Loucy (cell line): ENCODE measurements at regions not wholly inside any gene's neighbourhood (a gene's known extent, or its start where the extent isn't known, plus 50 kb on each side); places are given as distances from the start of the nearest gene placed in this dataset.
"Not testable (repeated sequence)": the region's sequence is repeated elsewhere in the genome, so short reads cannot be mapped to it uniquely, and the experiment has no call there.

Source experiments
- H2AFZ ChIP-seq: fragments of 200-600 bp; sonication (generic); 2 replicates; pipeline ENCODE4 v1.6.0; 2016; ENCODE audit warnings: antibody characterized with exemption, mild to moderate bottlenecking, low read length, moderate library complexity
- H3F3A ChIP-seq: fragments of 200-600 bp; 2 replicates; pipeline ENCODE4 v1.6.0; 2016; ENCODE audit warnings: antibody characterized with exemption, low read depth, mild to moderate bottlenecking
- H3K27me3 ChIP-seq: fragments of 200-600 bp; sonication (generic); 2 replicates; pipeline ENCODE4 v1.6.1; 2014; ENCODE audit warnings: low read length, mild to moderate bottlenecking; ENCODE audit not compliant: insufficient read depth, poor library complexity, severe bottlenecking
- H3K36me3 ChIP-seq: fragments of 200-600 bp; sonication (generic); 2 replicates; pipeline ENCODE4 v1.6.1; 2016; ENCODE audit warnings: low read length; ENCODE audit not compliant: insufficient read depth
- H3K4me1 ChIP-seq: fragments of 200-600 bp; sonication (generic); 2 replicates; pipeline ENCODE4 v1.5.1; 2014; ENCODE audit warnings: low read length, mild to moderate bottlenecking; ENCODE audit not compliant: insufficient read depth, poor library complexity, severe bottlenecking
- H3K4me2 ChIP-seq: fragments of 200-600 bp; sonication (generic); 2 replicates; pipeline ENCODE4 v1.6.0; 2014; ENCODE audit warnings: antibody characterized with exemption, low read length, low read depth, mild to moderate bottlenecking; ENCODE audit not compliant: poor library complexity, severe bottlenecking
- H3K4me3 ChIP-seq: fragments of 200-600 bp; sonication (generic); 2 replicates; pipeline ENCODE4 v1.5.1; 2014; ENCODE audit warnings: low read length, mild to moderate bottlenecking, mixed read lengths; ENCODE audit not compliant: poor library complexity, severe bottlenecking
- H3K79me2 ChIP-seq: fragments of 200-600 bp; sonication (generic); 2 replicates; pipeline ENCODE4 v1.6.1; 2014; ENCODE audit warnings: low read length; ENCODE audit not compliant: insufficient read depth
- H3K9ac ChIP-seq: fragments of 200-600 bp; sonication (generic); 2 replicates; pipeline ENCODE4 v1.6.0; 2014; ENCODE audit warnings: mild to moderate bottlenecking, low read depth, low read length, moderate library complexity; ENCODE audit not compliant: poor library complexity, severe bottlenecking
- H3K9me2 ChIP-seq: fragments of 200-600 bp; sonication (generic); replicated peaks from 2 replicates; pipeline ENCODE4 v1.6.1; 2016; ENCODE audit warnings: low read depth, low read length, mixed read lengths
- H3K9me3 ChIP-seq: fragments of 200-600 bp; sonication (generic); 2 replicates; pipeline ENCODE4 v1.6.1; 2014; ENCODE audit warnings: mild to moderate bottlenecking, antibody characterized with exemption, low read length, low read depth; ENCODE audit not compliant: insufficient read depth
- H4K20me1 ChIP-seq: fragments of 200-600 bp; sonication (generic); 2 replicates; pipeline ENCODE4 v1.6.0; 2014; ENCODE audit warnings: antibody characterized with exemption, low read length, mild to moderate bottlenecking; ENCODE audit not compliant: insufficient read depth, poor library complexity, severe bottlenecking
- CTCF ChIP-seq: fragments of 200-600 bp; sonication (generic); conservative IDR thresholded peaks from 2 replicates; pipeline ENCODE4 v1.5.1; 2014; ENCODE audit warnings: mild to moderate bottlenecking, antibody characterized with exemption, low read length
- EZH2phosphoT487 ChIP-seq: fragments of 200-600 bp; IDR thresholded peaks from 2 replicates; pipeline ENCODE4 v1.6.1; 2018; ENCODE audit warnings: antibody characterized with exemption, mild to moderate bottlenecking, moderate library complexity, borderline replicate concordance

GRCh38 chr5:148884339-148885020, 58.1 kb downstream of the ADRB2 start:
- no peak overlapping the region for H3K4me3 ChIP-seq

DNA sequence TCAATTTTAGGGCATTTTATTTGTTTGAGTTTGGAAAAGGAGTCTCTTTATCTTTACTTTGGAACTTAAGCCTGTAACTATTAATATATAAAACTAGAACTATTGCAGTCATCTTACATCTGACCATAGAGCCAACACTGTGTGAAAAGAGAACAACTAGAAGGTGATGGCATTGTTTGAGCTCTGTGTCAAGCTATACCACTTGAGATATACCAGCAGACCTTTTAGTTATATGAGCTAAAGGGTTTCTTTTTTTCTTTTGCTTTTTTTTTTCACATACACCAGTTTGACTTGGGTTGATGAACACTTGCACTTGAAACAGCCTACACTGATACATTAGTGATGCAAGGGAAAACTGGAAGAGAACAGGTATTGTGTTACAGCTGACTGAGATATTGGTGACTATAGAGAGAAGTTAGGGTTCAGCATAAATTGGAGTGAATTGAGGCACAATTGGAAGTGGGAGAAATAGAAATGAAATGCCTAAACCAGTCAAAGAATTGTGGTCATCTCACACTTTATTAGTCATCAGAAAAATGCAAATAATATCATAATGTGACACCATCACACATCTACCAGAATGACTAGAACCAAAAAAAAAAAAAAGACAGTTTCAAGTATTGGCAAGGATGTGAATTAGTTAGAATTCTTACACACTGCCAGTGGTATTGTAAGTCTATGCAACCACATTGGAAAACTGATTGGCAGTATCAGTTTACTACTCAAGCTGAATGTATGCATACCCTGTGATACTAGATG, 60.9 kb downstream of the ADRB2 start:
- Histone ChIP-seq H2AFZ (no peak overlapping the region), H3K27me3 (no peaks in the 10 kb centered on the region), H3K9me3 (no peaks in the 10 kb centered on the region), H3F3A (no peaks in the 10 kb centered on the region), H3K4me1 (no peaks in the 10 kb centered on the region), H3K9me2 (0 out of 2 replicates have a peak, but pooled peaks cover 4% of the 10 kb centered on the region), H3K36me3 (no peaks in the 10 kb centered on the region), H3K4me2 (no peak overlapping the region), H4K20me1 (no peaks in the 10 kb centered on the region), H3K79me2 (no peaks in the 10 kb centered on the region), H3K4me3 (no peak overlapping the region), H3K9ac (no peak overlapping the region)
- no peak for TF ChIP-seq CTCF

More at GRCh38 chr5:148884339-148885020, 58.1 kb downstream of the ADRB2 start:
- no peak overlapping the region for H2AFZ ChIP-seq
- H3K9ac ChIP-seq = no peak overlapping the region
- no peaks in the 10 kb centered on the region for H3K9me3 ChIP-seq
- H3K36me3 ChIP-seq = no peaks in the 10 kb centered on the region
- H3K4me1 ChIP-seq = no peaks in the 10 kb centered on the region
- H3K79me2 ChIP-seq = no peaks in the 10 kb centered on the region
- H3K9me2 ChIP-seq = 0 out of 2 replicates have a peak, but pooled peaks cover 4% of the 10 kb centered on the region
- no peak overlapping the region for H3K4me2 ChIP-seq
- H3K27me3 ChIP-seq = no peaks in the 10 kb centered on the region
- no peaks in the 10 kb centered on the region for H4K20me1 ChIP-seq
- no peaks in the 10 kb centered on the region for H3F3A ChIP-seq
- TF ChIP-seq EZH2phosphoT487 = no peak
- TF ChIP-seq CTCF = no peak

DNA sequence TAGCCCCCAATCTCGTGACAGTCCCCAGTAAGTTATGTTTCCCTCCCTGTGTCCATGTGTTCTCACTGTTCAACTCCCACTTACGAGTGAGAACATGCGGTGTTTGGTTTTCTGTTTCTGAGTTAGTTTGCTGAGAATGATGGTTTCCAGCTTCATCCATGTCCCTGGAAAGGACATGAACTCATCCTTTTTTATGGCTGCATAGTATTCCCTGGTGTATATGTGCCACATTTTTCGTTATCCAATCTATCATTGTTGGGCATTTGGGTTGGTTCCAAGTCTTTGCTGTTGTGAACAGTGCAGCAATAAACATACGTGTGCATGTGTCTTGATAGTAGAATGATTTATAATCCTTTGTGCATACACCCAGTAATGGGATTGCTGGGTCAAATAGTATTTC, 63.5 kb downstream of the ADRB2 start:
- not testable (repeated sequence) for H4K20me1 ChIP-seq, H2AFZ ChIP-seq, H3K9me2 ChIP-seq, H3K9me3 ChIP-seq, H3K9ac ChIP-seq, H3K79me2 ChIP-seq, H3K27me3 ChIP-seq, H3K36me3 ChIP-seq, H3K4me1 ChIP-seq, H3F3A ChIP-seq, H3K4me2 ChIP-seq, H3K4me3 ChIP-seq

GRCh38 chr5:148895441-148895840, 69.0 kb downstream of the ADRB2 start:
- not testable (repeated sequence) for H2AFZ ChIP-seq, H3K4me1 ChIP-seq, H3K27me3 ChIP-seq, H3K36me3 ChIP-seq, H4K20me1 ChIP-seq, H3K9me2 ChIP-seq, H3K4me2 ChIP-seq, H3K4me3 ChIP-seq, H3F3A ChIP-seq, H3K79me2 ChIP-seq, H3K9ac ChIP-seq, H3K9me3 ChIP-seq
